Sigmoid colon (tissue), 6 donors: ENCODE measurements at regions not wholly inside any gene's neighbourhood (a gene's known extent, or its start where the extent isn't known, plus 50 kb on each side); places are given as distances from the start of the nearest gene placed in this dataset.

Source experiments
- DNase-seq: peaks from one replicate; pipeline ENCODE4 v3.0.0-alpha.2; 2019
- H3K27ac ChIP-seq, 4 donors: fragments of 200-600 bp; sonication (generic); one replicate each; pipeline ENCODE4 v1.5.1; 2016 to 2019; ENCODE audit warnings: mild to moderate bottlenecking in 1 of 4
- H3K27me3 ChIP-seq, 3 donors: fragments of 200-600 bp; sonication (generic); one replicate each; pipeline ENCODE4 v1.5.1; 2019; ENCODE audit warnings: mild to moderate bottlenecking in 1 of 3
- H3K36me3 ChIP-seq, 4 donors: fragments of 200-600 bp; sonication (generic); one replicate each; pipeline ENCODE4 v1.5.1; 2016 to 2019
- H3K4me1 ChIP-seq, 4 donors: fragments of 200-600 bp; sonication (generic); one replicate each; pipeline ENCODE4 v1.5.1; 2017 to 2019
- H3K4me3 ChIP-seq, 4 donors: fragments of 200-600 bp; sonication (generic); one replicate each; pipeline ENCODE4 v1.5.1; 2017 to 2019; ENCODE audit warnings: mild to moderate bottlenecking in 2 of 4, moderate library complexity in 1 of 4
- H3K9me3 ChIP-seq, 4 donors: fragments of 200-600 bp in 3 of 4; sonication (generic) in 3 of 4; one replicate each; pipeline versions ENCODE4 v1.5.1 to v1.6.1; 2013 to 2019
- EP300 ChIP-seq, 4 donors: sonication (generic); formaldehyde crosslinking; IDR thresholded peaks; one replicate each; pipeline ENCODE4 v1.6.1; 2017; ENCODE audit warnings: antibody characterized with exemption in 4 of 4
- POLR2A ChIP-seq, 2 donors: fragments of 450-650 bp; IDR thresholded peaks; one replicate each; pipeline ENCODE4 v1.6.1; 2016; ENCODE audit warnings: antibody characterized with exemption in 2 of 2, mild to moderate bottlenecking in 2 of 2, moderate library complexity in 2 of 2
- POLR2AphosphoS5 ChIP-seq, 4 donors: sonication (generic); formaldehyde crosslinking; IDR thresholded peaks; one replicate each; pipeline ENCODE4 v1.6.1; 2017; ENCODE audit warnings: antibody characterized with exemption in 4 of 4
- WGBS, 2 donors: extraction: QIAGEN DNeasy Blood & Tissue Kit; methylation state at CpG; one replicate each; pipeline ENCODE4 v1.1.7; 2013; 5-methylcytosine and 5-hydroxymethylcytosine counted together
- intact Hi-C: fragments of 100-400 bp; cut with DNase I; formaldehyde crosslinking; loops from one replicate; pipeline ENCODE4 v1.15.1; 2023
- TF ChIP-seq, protein P1 (sequence below), 4 experiments: fragments of 450-650 bp in 3 of 4; fragments of 200-600 bp in 1 of 4; IDR thresholded peaks; one replicate each; pipeline ENCODE4 v1.5.1; 2016 to 2019; ENCODE audit warnings: antibody characterized with exemption in 4 of 4, mild to moderate bottlenecking in 3 of 4, moderate library complexity in 2 of 4
- donor health status: healthy with polysubstance abuse.
- donor health status: healthy.

DNA sequence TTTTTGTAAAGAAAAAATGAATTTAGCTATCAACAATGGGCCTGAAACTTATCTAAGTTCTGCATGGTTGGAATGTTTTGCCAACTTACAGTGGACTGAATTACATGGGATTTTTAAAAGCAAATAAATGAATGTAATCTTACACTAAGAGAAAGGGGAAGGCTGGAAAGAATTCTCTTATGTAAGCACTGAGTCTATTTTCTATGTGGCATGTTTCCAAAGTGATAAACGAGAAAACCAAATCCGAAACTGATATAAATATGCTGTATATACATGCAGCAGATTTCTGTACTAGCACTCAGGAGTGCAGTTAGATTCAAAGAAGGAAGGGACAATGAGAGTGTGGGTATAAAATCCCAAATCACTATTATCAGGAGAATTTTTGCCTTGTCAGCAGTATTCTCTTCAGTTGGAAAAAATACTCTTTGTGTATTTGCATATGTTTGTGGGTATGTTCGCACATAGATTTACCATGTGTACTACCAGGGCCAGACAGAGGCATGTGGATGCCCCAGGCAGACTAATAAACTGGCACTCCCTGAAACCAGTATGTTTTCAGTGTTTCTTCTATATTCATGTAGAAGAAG lies 334.3 kb upstream of the SEMA3D start:
- intact Hi-C loops = no loop called here
- H3K4me3 ChIP-seq = no peak overlapping the region
- DNase-seq = no peak
- no peaks in the 10 kb centered on the region for H3K9me3 ChIP-seq
- peaks cover 0 to 16% (median 0%) of the 10 kb centered on the region in 4 donors for H3K4me1 ChIP-seq
- 16 to 65% methylated on average over 3 of the region's 3 CpGs for WGBS, 2 donors
- H3K27me3 ChIP-seq = no peaks in the 10 kb centered on the region
- no peak for TF ChIP-seq POLR2A (IDR thresholded peaks at IDR 0.05)
- no peak for TF ChIP-seq POLR2AphosphoS5 (IDR thresholded peaks at IDR 0.05)
- TF ChIP-seq EP300 (IDR thresholded peaks at IDR 0.05) = no peak
- TF ChIP-seq, protein P1, sequence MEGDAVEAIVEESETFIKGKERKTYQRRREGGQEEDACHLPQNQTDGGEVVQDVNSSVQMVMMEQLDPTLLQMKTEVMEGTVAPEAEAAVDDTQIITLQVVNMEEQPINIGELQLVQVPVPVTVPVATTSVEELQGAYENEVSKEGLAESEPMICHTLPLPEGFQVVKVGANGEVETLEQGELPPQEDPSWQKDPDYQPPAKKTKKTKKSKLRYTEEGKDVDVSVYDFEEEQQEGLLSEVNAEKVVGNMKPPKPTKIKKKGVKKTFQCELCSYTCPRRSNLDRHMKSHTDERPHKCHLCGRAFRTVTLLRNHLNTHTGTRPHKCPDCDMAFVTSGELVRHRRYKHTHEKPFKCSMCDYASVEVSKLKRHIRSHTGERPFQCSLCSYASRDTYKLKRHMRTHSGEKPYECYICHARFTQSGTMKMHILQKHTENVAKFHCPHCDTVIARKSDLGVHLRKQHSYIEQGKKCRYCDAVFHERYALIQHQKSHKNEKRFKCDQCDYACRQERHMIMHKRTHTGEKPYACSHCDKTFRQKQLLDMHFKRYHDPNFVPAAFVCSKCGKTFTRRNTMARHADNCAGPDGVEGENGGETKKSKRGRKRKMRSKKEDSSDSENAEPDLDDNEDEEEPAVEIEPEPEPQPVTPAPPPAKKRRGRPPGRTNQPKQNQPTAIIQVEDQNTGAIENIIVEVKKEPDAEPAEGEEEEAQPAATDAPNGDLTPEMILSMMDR (IDR thresholded peaks at IDR 0.05) = no peak
- no peaks in the 10 kb centered on the region for H3K36me3 ChIP-seq
- H3K27ac ChIP-seq = no peak overlapping the region

DNA sequence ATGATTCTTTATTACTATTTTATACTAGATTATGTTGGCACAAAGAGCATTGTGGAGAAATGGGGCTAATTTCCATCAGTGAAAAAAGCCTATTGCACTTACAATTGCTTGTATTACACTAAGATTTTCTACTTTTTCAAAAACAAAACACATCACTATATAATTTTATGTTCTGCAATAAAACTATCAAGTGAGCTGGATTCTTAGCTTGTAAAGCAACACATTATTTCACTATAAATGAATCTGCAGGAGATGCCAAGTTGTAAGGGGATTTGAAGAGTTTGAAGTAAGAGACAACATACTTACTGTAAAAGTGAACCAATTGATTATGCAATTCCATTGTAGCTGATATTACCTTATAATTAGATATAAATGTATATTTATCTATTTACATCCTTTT lies 333.3 kb upstream of the SEMA3D start:
- Histone ChIP-seq H3K27ac (no peak overlapping the region), H3K4me3 (no peak overlapping the region), H3K36me3 (no peaks in the 10 kb centered on the region), H3K27me3 (no peaks in the 10 kb centered on the region), H3K9me3 (no peaks in the 10 kb centered on the region), H3K4me1 (peaks cover 0 to 16% (median 0%) of the 10 kb centered on the region in 4 donors)
- TF ChIP-seq POLR2AphosphoS5 (IDR thresholded peaks at IDR 0.05) (no peak), EP300 (IDR thresholded peaks at IDR 0.05) (no peak), POLR2A (IDR thresholded peaks at IDR 0.05) (no peak)
- TF ChIP-seq, protein P1 (IDR thresholded peaks at IDR 0.05) = no peak
- no peak for DNase-seq
- intact Hi-C loops = no loop called here

DNA sequence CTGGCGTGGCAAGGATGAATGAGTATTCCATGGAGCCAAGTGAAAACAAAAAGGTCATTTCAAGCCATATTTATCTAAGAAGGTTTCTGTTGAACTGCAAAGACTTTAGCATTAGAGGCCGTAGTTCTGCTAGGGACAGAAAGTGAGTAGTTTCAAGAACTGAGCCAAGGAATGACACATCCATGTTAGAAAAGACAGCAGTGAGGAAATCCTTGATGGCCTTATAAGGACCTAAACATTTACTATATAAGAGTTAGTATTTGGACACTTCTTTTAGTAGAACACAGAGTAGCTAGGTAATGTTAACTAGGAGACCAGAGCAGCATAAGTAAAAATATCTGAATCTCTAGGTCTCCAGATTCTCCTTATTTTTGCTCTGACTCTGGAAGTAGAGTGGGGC lies 329.8 kb upstream of the SEMA3D start:
- Histone ChIP-seq H3K4me3 (no peak overlapping the region), H3K27ac (no peak overlapping the region), H3K9me3 (no peaks in the 10 kb centered on the region), H3K4me1 (peaks cover 0 to 16% (median 0%) of the 10 kb centered on the region in 4 donors), H3K27me3 (no peaks in the 10 kb centered on the region), H3K36me3 (no peaks in the 10 kb centered on the region)
- WGBS, 2 donors = 82 to 92% methylated on average over 2 of the region's 2 CpGs
- intact Hi-C loops = no loop called here
- no peak for DNase-seq
- TF ChIP-seq POLR2AphosphoS5 (IDR thresholded peaks at IDR 0.05) (no peak), POLR2A (IDR thresholded peaks at IDR 0.05) (no peak), EP300 (IDR thresholded peaks at IDR 0.05) (no peak)
- TF ChIP-seq, protein P1 (IDR thresholded peaks at IDR 0.05) = no peak

DNA sequence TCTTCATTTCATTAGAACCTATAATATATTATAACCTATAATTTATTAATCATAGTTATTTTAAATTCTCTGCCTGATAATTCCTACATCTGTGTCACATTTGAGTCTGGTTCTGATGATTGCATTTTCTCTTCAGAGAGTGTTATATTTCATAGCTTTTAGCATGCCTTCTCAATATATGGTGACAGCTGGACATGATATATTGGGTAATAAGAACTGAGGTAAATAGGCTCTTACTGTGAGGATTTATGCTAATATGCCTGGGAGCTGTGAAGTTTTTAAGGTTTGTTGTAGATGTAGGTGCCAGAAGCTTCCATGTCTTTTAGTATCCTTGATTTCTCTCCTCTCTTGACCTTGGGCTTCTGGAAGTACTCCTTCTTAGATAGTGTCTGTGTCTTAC lies 325.9 kb upstream of the SEMA3D start:
- H3K27me3 ChIP-seq = no peaks in the 10 kb centered on the region
- H3K36me3 ChIP-seq = no peaks in the 10 kb centered on the region
- TF ChIP-seq, protein P1 (IDR thresholded peaks at IDR 0.05) = no peak
- TF ChIP-seq POLR2AphosphoS5 (IDR thresholded peaks at IDR 0.05) (no peak), POLR2A (IDR thresholded peaks at IDR 0.05) (no peak), EP300 (IDR thresholded peaks at IDR 0.05) (no peak)
- no peak overlapping the region for H3K4me3 ChIP-seq
- H3K9me3 ChIP-seq = no peaks in the 10 kb centered on the region
- no peak overlapping the region for H3K27ac ChIP-seq
- no peak for DNase-seq
- intact Hi-C loops = no loop called here
- no peaks in the 10 kb centered on the region for H3K4me1 ChIP-seq

DNA sequence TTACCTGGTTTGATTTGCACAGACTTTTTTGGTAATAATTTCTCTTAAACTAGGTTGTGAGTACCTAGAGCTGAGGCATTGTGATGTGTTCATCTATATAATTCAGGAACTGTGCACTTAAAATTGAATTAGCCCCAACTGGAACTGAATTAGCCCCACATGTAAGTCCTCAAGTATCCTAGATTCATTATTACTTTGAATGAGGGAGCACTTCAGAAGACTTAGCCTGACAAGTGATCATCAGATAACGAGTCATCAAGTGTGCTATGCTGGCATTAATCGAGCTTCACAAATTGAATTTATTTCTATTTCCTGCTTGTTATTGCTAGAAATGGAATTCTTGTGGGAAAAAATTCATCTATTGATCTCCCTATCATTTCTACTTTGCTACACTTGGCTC lies 323.4 kb upstream of the SEMA3D start:
- no peaks in the 10 kb centered on the region for H3K9me3 ChIP-seq
- DNase-seq = no peak
- no peaks in the 10 kb centered on the region for H3K36me3 ChIP-seq
- H3K27ac ChIP-seq = no peak overlapping the region
- 81 to 90% methylated on average over 2 of the region's 2 CpGs for WGBS, 2 donors
- H3K4me3 ChIP-seq = no peak overlapping the region
- H3K27me3 ChIP-seq = no peaks in the 10 kb centered on the region
- TF ChIP-seq EP300 (IDR thresholded peaks at IDR 0.05) (no peak), POLR2AphosphoS5 (IDR thresholded peaks at IDR 0.05) (no peak)
- TF ChIP-seq, protein P1 (IDR thresholded peaks at IDR 0.05) = no peak
- no peaks in the 10 kb centered on the region for H3K4me1 ChIP-seq
- intact Hi-C loops = no loop called here
